ENCODE measurements at regions not wholly inside any gene's neighbourhood (a gene's known extent, or its start where the extent isn't known, plus 50 kb on each side); places are given as distances from the start of the nearest gene placed in this dataset.
"Not testable (repeated sequence)": the region's sequence is repeated elsewhere in the genome, so short reads cannot be mapped to it uniquely, and the experiment has no call there.

DNA sequence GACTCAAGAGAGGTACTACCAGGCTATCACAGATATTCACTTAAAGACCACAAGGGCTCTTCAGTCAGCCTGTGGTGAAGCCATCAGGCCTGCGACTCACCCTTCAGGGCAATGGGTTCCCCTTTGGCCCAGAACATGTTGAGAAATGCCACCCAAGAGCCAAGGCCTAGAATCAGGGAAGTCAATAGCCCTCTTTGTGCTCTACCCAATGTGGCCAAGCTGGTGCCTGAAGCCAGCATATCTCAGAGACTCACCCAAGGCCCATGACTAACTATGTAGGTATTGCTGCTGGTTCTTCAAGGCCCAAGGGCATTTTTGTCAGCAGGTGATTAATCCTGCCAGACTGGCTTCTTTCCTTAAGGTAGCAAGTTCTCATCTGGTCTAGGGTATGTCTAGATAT is 338.9 kb upstream of the SETBP1 start:
- Mint-ChIP-seq H3K4me3 (no peak overlapping the region), H3K9me3 (peaks cover 25% of the 10 kb centered on the region), H3K36me3 (ENCODE audit: insufficient read depth) (no peaks in the 10 kb centered on the region), H3K27me3 (ENCODE audit: low read depth) (no peaks in the 10 kb centered on the region), H3K4me1 (ENCODE audit: low read depth) (no peaks in the 10 kb centered on the region)
- no peak for DNase-seq
- no peak for ATAC-seq

DNA sequence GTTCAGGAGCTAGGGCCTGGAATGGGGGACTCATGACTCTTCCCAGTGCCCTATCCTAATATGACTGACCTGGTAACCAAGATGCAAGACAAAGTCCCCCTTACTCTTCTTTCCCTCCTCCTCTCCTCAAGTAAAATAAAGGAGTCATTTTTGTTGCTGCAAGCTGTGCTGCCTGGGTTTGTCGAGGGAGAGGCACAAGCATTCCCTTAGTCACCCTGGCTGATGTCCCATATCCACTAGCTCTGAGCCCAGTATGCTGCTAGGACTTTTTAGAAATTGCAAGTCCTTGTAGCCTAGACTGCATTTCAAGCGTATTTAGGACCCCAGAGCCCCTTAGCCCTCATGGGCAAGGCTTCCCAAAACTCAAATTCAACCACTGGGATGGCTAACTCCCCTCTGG is 338.5 kb upstream of the SETBP1 start:
- DNase-seq: no peak
- peaks cover 24% of the 10 kb centered on the region for H3K9me3 Mint-ChIP-seq
- H3K27me3 Mint-ChIP-seq (ENCODE audit: low read depth): no peaks in the 10 kb centered on the region
- H3K36me3 Mint-ChIP-seq (ENCODE audit: insufficient read depth): no peaks in the 10 kb centered on the region
- H3K4me3 Mint-ChIP-seq: no peak overlapping the region
- ATAC-seq: no peak
- H3K4me1 Mint-ChIP-seq (ENCODE audit: low read depth): no peaks in the 10 kb centered on the region

DNA sequence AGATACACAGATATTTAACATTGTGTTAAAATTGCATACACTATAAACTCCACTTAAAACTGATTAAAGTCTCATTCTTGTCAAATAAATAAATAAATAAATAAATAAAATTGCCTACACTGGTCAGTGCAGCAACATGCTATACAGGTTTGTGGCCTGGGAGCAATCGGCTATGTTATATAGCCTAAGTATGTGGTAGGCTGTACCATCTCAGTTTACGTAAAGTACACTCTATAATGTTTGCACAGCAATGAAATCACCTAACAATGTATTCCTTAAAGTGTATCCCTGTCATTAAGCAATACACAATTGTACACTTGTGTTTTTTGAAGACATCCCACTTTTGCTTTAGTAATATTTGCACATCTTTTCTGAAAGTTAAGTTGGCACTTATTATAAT is 337.7 kb upstream of the SETBP1 start:
- DNase-seq: no peak
- ATAC-seq: no peak
- Mint-ChIP-seq H3K4me1 (ENCODE audit: low read depth) (no peaks in the 10 kb centered on the region), H3K4me3 (no peak overlapping the region), H3K27me3 (ENCODE audit: low read depth) (no peaks in the 10 kb centered on the region), H3K36me3 (ENCODE audit: insufficient read depth) (no peaks in the 10 kb centered on the region), H3K9me3 (peaks cover 23% of the 10 kb centered on the region)

DNA sequence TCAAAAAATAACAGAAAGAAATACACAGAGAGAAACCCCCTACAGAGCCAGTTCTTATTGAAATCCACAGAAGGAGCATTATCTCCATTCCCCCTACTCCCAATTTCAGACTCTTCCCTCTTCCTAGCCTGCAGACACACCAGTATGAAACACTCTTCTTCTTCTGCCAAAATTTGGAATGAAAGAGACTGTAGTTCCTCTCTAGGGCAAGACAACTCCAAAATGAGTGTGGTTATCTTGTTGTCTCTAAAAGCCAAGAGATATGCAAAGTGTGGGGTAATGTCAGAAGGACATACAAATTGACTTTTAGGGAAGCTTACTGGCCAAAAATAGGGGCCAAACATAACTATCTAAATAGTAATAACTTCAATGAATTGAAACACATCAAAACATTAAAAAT is 337.1 kb upstream of the SETBP1 start:
- DNase-seq: no peak
- H3K4me3 Mint-ChIP-seq: no peak overlapping the region
- H3K4me1 Mint-ChIP-seq (ENCODE audit: low read depth): no peaks in the 10 kb centered on the region
- peaks cover 17% of the 10 kb centered on the region for H3K9me3 Mint-ChIP-seq
- H3K27me3 Mint-ChIP-seq (ENCODE audit: low read depth): no peaks in the 10 kb centered on the region
- H3K36me3 Mint-ChIP-seq (ENCODE audit: insufficient read depth): no peaks in the 10 kb centered on the region
- ATAC-seq: no peak

DNA sequence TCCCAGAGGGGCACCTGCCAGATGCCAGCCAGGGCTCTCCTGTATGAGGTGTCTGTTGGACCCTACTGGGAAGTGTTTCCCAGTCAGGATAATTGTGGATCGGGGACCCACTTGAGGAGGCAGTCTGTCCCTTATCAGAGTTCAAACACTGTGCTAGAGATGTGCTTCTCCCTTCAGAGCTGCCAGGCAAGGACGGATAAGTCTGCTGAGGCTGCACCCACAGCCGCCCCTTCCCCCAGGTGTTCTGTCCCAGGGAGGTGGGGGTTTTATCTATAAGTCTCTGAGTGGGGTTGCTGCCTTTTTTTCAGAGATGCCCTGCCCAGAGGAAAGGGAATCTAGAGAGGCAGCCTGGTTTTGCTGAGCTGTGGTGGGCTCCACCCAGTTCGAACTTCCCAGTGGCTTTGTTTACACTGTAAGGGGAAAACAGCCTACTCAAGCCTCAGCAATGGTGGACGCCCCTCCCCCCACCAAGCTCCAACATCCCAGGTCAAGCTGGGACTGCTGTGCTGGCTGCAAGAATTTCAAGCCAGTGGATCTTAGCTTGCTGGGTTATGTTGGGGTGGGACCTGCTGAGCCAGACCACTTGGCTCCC is 324.0 kb upstream of the SETBP1 start:
- Mint-ChIP-seq H3K4me1 (ENCODE audit: low read depth) (no peaks in the 10 kb centered on the region), H3K36me3 (ENCODE audit: insufficient read depth) (no peaks in the 10 kb centered on the region), H3K4me3 (no peak overlapping the region), H3K27me3 (ENCODE audit: low read depth) (no peaks in the 10 kb centered on the region), H3K9me3 (peaks cover 11% of the 10 kb centered on the region)
- no peak for ATAC-seq
- DNase-seq: no peak

DNA sequence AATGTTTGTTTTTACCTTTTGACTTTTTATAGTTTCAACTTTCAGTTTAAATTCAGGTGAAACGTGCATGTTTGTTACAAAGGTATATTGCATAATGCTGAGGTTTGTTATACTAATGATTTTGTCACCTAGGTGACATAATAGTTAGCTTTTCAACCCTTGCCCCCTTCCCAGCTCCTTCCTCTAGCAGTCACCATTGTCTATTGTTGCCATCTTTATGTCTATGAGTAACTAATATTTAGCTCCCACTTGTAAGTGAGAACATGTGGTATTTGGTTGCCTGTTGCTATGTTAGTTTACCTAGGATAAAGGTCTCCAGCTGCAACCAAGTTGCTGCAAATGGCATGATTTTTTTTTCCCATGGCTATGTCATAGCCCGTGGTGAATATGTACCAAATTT is 322.3 kb upstream of the SETBP1 start:
- ATAC-seq (no peak), DNase-seq (no peak)
- H3K36me3 Mint-ChIP-seq (ENCODE audit: insufficient read depth): no peaks in the 10 kb centered on the region
- peaks cover 11% of the 10 kb centered on the region for H3K9me3 Mint-ChIP-seq
- H3K27me3 Mint-ChIP-seq (ENCODE audit: low read depth): no peaks in the 10 kb centered on the region
- H3K4me3 Mint-ChIP-seq: no peak overlapping the region
- no peaks in the 10 kb centered on the region for H3K4me1 Mint-ChIP-seq (ENCODE audit: low read depth)

DNA sequence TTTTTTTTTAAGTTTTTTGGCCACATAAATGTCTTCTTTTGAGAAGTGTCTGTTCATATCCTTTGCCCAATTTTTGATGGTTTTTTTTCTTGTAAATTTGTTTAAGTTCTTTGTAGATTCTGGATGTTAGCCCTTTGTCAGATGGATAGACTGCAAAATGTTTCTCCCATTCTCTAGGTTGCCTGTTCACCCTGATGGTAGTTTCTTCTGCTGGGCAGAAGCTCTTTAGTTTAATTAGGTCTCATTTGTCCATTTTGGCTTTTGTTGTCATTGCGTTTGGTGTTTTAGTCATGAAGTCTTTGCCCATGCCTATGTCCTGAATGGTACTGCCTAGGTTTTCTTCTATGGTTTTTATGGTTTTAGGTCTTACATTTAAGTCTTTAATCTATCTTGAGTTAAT is 320.9 kb upstream of the SETBP1 start:
- H3K27me3 Mint-ChIP-seq (ENCODE audit: low read depth); DNase-seq; H3K4me3 Mint-ChIP-seq; H3K36me3 Mint-ChIP-seq (ENCODE audit: insufficient read depth); ATAC-seq; H3K4me1 Mint-ChIP-seq (ENCODE audit: low read depth): not testable (repeated sequence)
- peaks cover 11% of the 10 kb centered on the region for H3K9me3 Mint-ChIP-seq

DNA sequence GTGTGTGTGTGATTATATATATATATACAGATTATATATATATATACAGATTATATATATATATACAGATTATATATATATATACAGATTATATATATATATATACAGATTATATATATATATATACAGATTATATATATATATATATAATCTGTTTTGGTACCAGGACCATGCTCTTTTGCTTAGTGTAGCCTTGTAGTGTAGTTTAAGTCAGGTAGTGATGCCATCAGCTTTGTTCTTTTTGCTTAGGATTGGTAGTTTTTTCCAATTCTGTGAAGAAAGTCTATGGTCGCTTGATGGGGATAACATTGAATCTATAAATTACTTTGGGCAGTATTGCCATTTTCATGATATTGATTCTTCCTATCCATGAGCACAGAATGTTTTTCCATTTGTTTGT is 318.5 kb upstream of the SETBP1 start:
- ATAC-seq; H3K27me3 Mint-ChIP-seq (ENCODE audit: low read depth); H3K4me3 Mint-ChIP-seq; H3K36me3 Mint-ChIP-seq (ENCODE audit: insufficient read depth); H3K9me3 Mint-ChIP-seq; DNase-seq; H3K4me1 Mint-ChIP-seq (ENCODE audit: low read depth): not testable (repeated sequence)

DNA sequence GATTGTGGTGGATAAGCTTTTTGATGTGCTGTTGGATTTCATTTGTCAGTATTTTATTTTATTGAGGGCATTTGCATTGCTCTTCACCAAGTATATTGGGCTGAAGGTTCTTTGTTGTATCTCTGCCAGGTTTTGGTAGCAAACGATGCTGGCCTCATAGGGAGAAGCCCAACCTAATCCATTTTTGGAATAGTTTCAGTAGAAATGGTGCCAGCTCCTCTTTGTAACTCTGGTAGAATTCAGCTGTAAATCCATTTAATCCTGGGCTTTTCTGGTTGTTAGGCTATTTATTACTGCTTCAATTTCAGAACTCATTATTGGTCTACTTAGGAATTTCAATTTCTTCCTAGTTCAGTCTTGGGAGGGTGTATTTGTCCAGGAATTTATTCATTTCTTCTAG is 309.8 kb upstream of the SETBP1 start:
- ATAC-seq (no peak), DNase-seq (no peak)
- H3K4me1 Mint-ChIP-seq (ENCODE audit: low read depth): no peaks in the 10 kb centered on the region
- no peak overlapping the region for H3K4me3 Mint-ChIP-seq
- peaks cover 27% of the 10 kb centered on the region for H3K9me3 Mint-ChIP-seq
- no peaks in the 10 kb centered on the region for H3K36me3 Mint-ChIP-seq (ENCODE audit: insufficient read depth)
- H3K27me3 Mint-ChIP-seq (ENCODE audit: low read depth): peaks cover 2% of the 10 kb centered on the region

DNA sequence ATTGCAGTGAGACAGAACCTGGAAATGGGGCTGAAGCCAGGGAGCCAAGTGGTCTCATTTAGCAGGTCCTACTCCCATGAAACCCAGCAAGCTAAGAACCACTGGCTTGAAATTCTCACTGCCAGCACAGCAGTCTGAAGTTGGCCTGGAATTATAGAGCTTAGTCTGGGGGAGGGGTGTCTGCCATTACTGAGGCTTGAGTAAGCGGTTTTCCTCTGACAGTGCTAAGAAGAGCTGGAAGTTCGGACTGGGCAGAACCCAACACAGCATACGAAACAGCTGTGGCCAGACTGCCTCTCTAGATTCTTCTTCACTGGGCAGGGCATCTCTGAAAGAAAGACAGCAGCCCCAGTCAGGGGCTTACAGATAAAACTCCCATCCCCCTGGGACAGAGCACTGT is 305.7 kb upstream of the SETBP1 start:
- Mint-ChIP-seq H3K27me3 (ENCODE audit: low read depth) (peaks cover 2% of the 10 kb centered on the region), H3K36me3 (ENCODE audit: insufficient read depth) (no peaks in the 10 kb centered on the region), H3K9me3 (peaks cover 25% of the 10 kb centered on the region), H3K4me1 (ENCODE audit: low read depth) (no peaks in the 10 kb centered on the region), H3K4me3 (no peak overlapping the region)
- ATAC-seq (no peak), DNase-seq (no peak)

DNA sequence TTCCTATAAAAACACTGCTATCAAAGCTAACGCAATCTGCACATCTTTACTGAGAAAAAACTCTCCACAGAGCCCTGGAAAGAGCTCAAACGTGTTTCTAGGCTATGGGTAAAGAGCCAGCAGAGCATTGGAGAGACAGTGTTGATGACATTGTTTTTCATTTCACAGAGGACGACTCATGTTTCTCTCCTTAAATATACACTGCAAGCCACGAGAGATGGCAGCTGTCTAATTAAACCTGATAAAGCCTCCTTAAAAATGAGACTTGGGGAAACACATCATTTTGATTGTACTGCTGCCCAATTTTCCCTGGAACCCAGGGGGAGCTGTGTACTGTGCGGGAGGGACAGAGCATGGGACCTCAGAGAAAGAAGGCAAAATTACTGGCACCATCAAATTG is 294.3 kb upstream of the SETBP1 start:
- no peak overlapping the region for H3K4me3 Mint-ChIP-seq
- no peaks in the 10 kb centered on the region for H3K27me3 Mint-ChIP-seq (ENCODE audit: low read depth)
- no peaks in the 10 kb centered on the region for H3K4me1 Mint-ChIP-seq (ENCODE audit: low read depth)
- ATAC-seq (no peak), DNase-seq (no peak)
- peaks cover 7% of the 10 kb centered on the region for H3K9me3 Mint-ChIP-seq
- H3K36me3 Mint-ChIP-seq (ENCODE audit: insufficient read depth): no peaks in the 10 kb centered on the region

DNA sequence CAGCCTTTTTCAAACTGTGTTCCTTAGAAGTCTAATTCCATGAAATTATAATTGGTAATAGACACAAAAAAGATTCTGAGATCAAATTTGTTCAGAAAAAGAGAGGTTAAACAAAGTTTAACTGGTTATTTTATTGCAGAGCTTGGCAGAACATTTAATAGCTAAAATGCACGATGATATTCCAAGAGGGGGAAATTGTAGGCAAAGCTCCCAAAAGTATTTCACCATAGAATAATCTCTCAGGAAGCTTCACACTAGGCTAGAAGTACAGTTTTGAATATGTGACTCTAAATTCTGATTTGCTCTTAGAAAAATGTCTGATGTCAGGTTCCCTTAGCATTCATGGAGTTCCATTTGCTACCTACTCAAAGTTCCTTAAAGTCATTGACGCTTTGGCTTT is 292.4 kb upstream of the SETBP1 start:
- Mint-ChIP-seq H3K36me3 (ENCODE audit: insufficient read depth) (no peaks in the 10 kb centered on the region), H3K27me3 (ENCODE audit: low read depth) (no peaks in the 10 kb centered on the region), H3K9me3 (peaks cover 7% of the 10 kb centered on the region), H3K4me3 (no peak overlapping the region), H3K4me1 (ENCODE audit: low read depth) (no peaks in the 10 kb centered on the region)
- no peak for DNase-seq
- no peak for ATAC-seq

DNA sequence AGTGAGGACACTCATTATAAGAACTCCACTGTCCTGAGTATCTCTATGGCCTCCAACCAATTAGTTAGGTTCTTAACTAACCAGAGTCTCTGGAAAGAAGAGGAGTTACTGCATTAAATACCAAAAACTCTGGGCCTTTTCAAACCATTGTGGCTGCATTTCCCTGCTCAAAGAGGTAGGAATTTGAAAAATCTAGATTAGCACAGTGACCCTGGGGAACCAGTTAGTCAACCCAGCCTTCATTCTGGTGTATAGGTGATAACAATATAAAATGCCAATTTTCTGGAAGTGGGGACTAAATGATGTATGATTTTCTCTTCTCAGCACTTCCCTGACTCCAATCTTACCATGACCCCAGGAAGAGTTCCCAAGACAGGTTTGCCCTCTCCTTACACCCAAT is 287.8 kb upstream of the SETBP1 start:
- H3K4me1 Mint-ChIP-seq (ENCODE audit: low read depth): no peaks in the 10 kb centered on the region
- H3K36me3 Mint-ChIP-seq (ENCODE audit: insufficient read depth): no peaks in the 10 kb centered on the region
- DNase-seq (no peak), ATAC-seq (no peak)
- peaks cover 7% of the 10 kb centered on the region for H3K9me3 Mint-ChIP-seq
- H3K27me3 Mint-ChIP-seq (ENCODE audit: low read depth): no peaks in the 10 kb centered on the region
- no peak overlapping the region for H3K4me3 Mint-ChIP-seq

DNA sequence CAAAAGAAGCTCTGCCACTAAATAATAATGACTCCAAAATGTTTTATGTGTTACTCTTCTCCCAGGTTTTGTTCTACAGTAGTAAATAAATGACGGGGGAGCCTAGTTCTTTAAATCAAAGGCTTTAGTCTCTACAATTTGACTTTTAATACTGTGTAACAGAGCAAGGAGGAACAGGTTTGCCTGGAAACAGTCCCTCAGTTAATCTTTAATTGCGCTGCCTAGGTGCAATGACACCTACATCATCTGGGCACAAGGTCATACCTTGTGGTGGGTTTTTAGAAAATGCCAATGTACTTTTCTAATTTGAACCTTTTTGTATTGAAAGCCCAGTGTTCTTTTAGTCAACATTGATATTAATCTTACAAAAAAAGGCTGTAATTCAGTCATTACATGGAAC is 287.3 kb upstream of the SETBP1 start:
- no peak for DNase-seq

DNA sequence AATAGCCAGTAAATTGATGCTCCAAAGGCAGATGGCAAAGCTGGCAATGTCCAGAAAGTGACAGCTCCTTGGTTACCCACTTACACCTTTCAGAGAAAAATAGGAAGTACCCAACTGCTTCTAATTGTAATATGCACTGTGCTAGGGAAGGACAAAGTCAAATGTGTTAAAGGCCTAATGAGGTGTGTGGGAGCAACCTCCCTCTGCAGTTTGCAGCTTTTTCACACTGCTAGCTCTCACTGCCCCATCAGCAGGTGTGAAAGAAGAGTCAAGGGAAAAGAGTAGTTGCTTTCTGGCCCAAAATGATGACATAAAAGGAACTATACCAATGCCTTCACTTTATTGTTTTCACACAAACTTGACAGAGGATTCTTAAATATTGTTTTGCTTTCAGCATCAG is 284.1 kb upstream of the SETBP1 start:
- Mint-ChIP-seq H3K36me3 (ENCODE audit: insufficient read depth) (no peaks in the 10 kb centered on the region), H3K4me1 (ENCODE audit: low read depth) (no peaks in the 10 kb centered on the region), H3K4me3 (no peak overlapping the region), H3K27me3 (ENCODE audit: low read depth) (no peaks in the 10 kb centered on the region), H3K9me3 (no peaks in the 10 kb centered on the region)
- no peak for DNase-seq
- ATAC-seq: no peak

More for the DNA sequence above, 287.3 kb upstream of the SETBP1 start:
- H3K4me1 Mint-ChIP-seq (ENCODE audit: low read depth): no peaks in the 10 kb centered on the region
- no peaks in the 10 kb centered on the region for H3K36me3 Mint-ChIP-seq (ENCODE audit: insufficient read depth)
- H3K4me3 Mint-ChIP-seq: no peak overlapping the region
- no peaks in the 10 kb centered on the region for H3K27me3 Mint-ChIP-seq (ENCODE audit: low read depth)
- no peak for ATAC-seq
- peaks cover 7% of the 10 kb centered on the region for H3K9me3 Mint-ChIP-seq

DNA sequence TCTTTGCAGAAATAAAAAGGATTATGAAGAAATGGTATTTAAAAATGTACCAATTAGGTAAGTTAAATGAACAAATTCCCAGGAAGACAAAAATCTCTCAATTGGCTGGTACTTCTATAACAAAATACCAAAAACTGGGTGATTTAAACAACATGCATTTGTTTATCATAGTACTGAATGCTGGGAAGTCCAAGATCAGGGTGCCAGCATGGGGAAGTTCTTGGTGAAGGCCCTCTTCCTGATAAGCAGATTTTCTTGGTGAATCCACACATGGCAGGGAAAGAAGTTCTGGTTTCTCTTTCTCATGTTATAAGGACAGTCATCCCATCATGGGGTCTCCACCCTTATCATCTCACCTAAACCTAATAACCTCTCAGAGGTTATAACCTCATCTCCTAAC is 271.6 kb upstream of the SETBP1 start:
- H3K36me3 Mint-ChIP-seq (ENCODE audit: insufficient read depth): no peaks in the 10 kb centered on the region
- no peak for ATAC-seq
- H3K4me3 Mint-ChIP-seq: no peak overlapping the region
- H3K4me1 Mint-ChIP-seq (ENCODE audit: low read depth): no peaks in the 10 kb centered on the region
- DNase-seq: no peak
- H3K27me3 Mint-ChIP-seq (ENCODE audit: low read depth): no peaks in the 10 kb centered on the region
- H3K9me3 Mint-ChIP-seq: no peaks in the 10 kb centered on the region

All from activated T-cell treated with anti-CD3 and anti-CD28 coated beads, Interleukin-2, amount 50 U/mL, for 4 hours (primary cell).